CD4-positive, CD25-positive, alpha-beta regulatory T cell (primary cell): ENCODE measurements at regions not wholly inside any gene's neighbourhood (a gene's known extent, or its start where the extent isn't known, plus 50 kb on each side); places are given as distances from the start of the nearest gene placed in this dataset.

Experiments used
- ATAC-seq, 2 donors: fragments of 150-1000 bp; cut with Tn5 transposase; one replicate each; pipeline ENCODE4 v1.10.0; 2021; ENCODE audit warnings: low read depth in 2 of 2, moderate number of reproducible peaks in 2 of 2, moderate library complexity in 1 of 2
- DNase-seq, 3 donors: peaks; one replicate each; pipeline versions ENCODE4 v3.0.0 to v3.0.0-alpha.2; 2012 to 2022; ENCODE audit warnings: mixed read lengths in 1 of 3
- H3K27ac ChIP-seq: one replicate; pipeline ENCODE4 v1.7.0; 2013; ENCODE audit warnings: mild to moderate bottlenecking, low read length; ENCODE audit not compliant: insufficient read depth, poor library complexity, severe bottlenecking
- H3K27me3 ChIP-seq: one replicate; pipeline ENCODE4 v1.7.0; 2013; ENCODE audit warnings: low read length; ENCODE audit not compliant: control insufficient read depth, insufficient read depth
- H3K36me3 ChIP-seq: one replicate; pipeline ENCODE4 v1.7.0; 2013; ENCODE audit warnings: mild to moderate bottlenecking, low read length, moderate library complexity; ENCODE audit not compliant: control insufficient read depth, insufficient read depth
- H3K4me1 ChIP-seq: 2 replicates; pipeline ENCODE4 v1.7.0; 2013; ENCODE audit warnings: mild to moderate bottlenecking, low read length; ENCODE audit not compliant: insufficient read depth, control insufficient read depth, poor library complexity, severe bottlenecking
- H3K4me3 ChIP-seq: one replicate; pipeline ENCODE4 v1.7.0; 2013; ENCODE audit warnings: low read depth, mild to moderate bottlenecking, low read length, moderate library complexity
- H3K9me3 ChIP-seq, 2 experiments: 1 replicate in 1 of 2; 2 replicates in 1 of 2; pipeline ENCODE4 v1.7.0; 2013; ENCODE audit warnings: low read length in 2 of 2, mild to moderate bottlenecking in 1 of 2, moderate library complexity in 1 of 2; ENCODE audit not compliant: control insufficient read depth in 2 of 2
- H3K27ac Mint-ChIP-seq, 3 donors: one replicate each; pipeline ENCODE4 v1.8.0; 2020 to 2022; ENCODE audit warnings: mild to moderate bottlenecking in 3 of 3, mixed read lengths in 3 of 3, moderate library complexity in 2 of 3
- H3K27me3 Mint-ChIP-seq: one replicate; pipeline ENCODE4 v1.8.0; 2022; ENCODE audit warnings: mild to moderate bottlenecking, mixed read lengths
- H3K36me3 Mint-ChIP-seq: one replicate; pipeline ENCODE4 v1.8.0; 2020; ENCODE audit warnings: mixed read lengths
- H3K4me1 Mint-ChIP-seq, 4 donors: one replicate each; pipeline ENCODE4 v1.8.0; 2020 to 2022; ENCODE audit warnings: mixed read lengths in 4 of 4, mild to moderate bottlenecking in 1 of 4
- H3K4me3 Mint-ChIP-seq, 4 donors: one replicate each; pipeline ENCODE4 v1.8.0; 2020 to 2022; ENCODE audit warnings: mild to moderate bottlenecking in 4 of 4, mixed read lengths in 4 of 4, moderate library complexity in 3 of 4
- H3K9me3 Mint-ChIP-seq, 7 donors: one replicate each; pipeline ENCODE4 v1.8.0; 2020 to 2022; ENCODE audit warnings: mixed read lengths in 7 of 7, mild to moderate bottlenecking in 3 of 7, moderate library complexity in 2 of 7

DNA sequence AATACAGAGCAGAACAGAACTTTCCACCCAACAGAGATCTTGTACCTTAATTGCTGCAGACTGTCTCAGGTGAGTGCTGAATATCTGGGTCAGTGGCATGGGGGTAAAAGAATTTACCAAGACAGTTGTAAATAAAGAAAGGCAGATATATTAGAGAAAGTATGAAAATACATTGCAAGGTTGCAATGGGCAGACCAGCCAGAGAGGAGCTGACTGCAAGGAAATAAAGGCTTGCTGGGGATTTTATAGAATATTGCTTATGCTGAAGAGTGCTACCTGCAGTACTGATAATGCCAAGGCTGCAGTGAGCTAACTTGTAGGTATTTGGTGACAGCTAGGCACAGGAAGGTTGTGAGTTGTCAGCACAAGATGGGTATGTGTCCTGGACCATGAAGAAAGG is 171.0 kb upstream of the TRIM24 start:
- ATAC-seq (no peak), DNase-seq (no peak)
- peaks cover 0 to 11% (median 2%) of the 10 kb centered on the region in 7 donors for H3K9me3 Mint-ChIP-seq
- no peaks in the 10 kb centered on the region for H3K4me1 Mint-ChIP-seq
- Histone ChIP-seq H3K27ac (no peak overlapping the region), H3K36me3 (no peaks in the 10 kb centered on the region), H3K9me3 (no peaks in the 10 kb centered on the region), H3K4me3 (no peak overlapping the region), H3K27me3 (no peaks in the 10 kb centered on the region), H3K4me1 (no peaks in the 10 kb centered on the region)
- H3K4me3 Mint-ChIP-seq = no peak overlapping the region
- no peaks in the 10 kb centered on the region for H3K27me3 Mint-ChIP-seq
- H3K36me3 Mint-ChIP-seq = no peaks in the 10 kb centered on the region
- H3K27ac Mint-ChIP-seq = no peak overlapping the region

DNA sequence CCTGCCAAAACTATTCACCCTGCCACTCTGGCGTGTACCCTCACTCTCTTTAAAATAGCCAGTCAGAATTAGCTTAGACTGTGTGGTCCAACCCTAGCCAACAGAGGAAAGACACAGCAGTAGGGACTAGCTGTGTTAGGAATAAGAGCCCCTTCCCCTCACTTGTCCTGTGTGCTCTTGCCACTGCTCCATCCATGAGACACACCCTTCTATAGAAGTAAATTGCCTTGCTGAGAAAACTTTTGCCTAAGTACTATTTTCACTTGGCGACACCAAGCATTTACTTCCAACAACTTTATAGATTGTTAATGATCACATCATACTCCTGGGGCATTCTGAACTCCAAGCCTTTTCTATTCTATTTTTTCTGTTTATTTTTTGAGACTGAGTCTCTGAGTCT is 170.2 kb upstream of the TRIM24 start:
- no peak overlapping the region for H3K4me3 ChIP-seq
- no peaks in the 10 kb centered on the region for H3K4me1 Mint-ChIP-seq
- H3K36me3 Mint-ChIP-seq = no peaks in the 10 kb centered on the region
- H3K27me3 ChIP-seq = no peaks in the 10 kb centered on the region
- H3K36me3 ChIP-seq = no peaks in the 10 kb centered on the region
- H3K9me3 Mint-ChIP-seq = peaks cover 0 to 11% (median 2%) of the 10 kb centered on the region in 7 donors
- no peak overlapping the region for H3K4me3 Mint-ChIP-seq
- H3K4me1 ChIP-seq = no peaks in the 10 kb centered on the region
- ATAC-seq (no peak), DNase-seq (no peak)
- no peak overlapping the region for H3K27ac ChIP-seq
- no peak overlapping the region for H3K27ac Mint-ChIP-seq
- no peaks in the 10 kb centered on the region for H3K27me3 Mint-ChIP-seq
- H3K9me3 ChIP-seq = no peaks in the 10 kb centered on the region

DNA sequence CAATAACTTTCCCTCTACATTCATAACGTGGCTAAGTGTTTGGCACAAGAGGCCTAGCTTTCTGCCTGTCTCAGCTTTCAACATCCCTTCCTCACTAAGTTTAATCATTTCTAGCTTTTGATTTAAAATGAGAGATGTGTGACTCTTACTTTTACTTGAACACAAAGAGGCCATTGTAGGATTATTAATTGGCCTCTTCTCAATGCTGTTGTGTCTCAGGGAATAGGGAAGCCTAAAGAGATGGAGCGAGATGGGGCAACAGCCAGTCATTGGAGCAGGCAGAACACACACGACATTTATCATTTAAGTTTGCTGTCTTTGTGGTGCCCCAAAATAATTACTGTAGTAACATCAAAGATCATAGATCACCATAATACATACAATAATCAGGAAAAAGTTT is 167.1 kb upstream of the TRIM24 start:
- no peak overlapping the region for H3K27ac ChIP-seq
- no peak for ATAC-seq
- H3K36me3 ChIP-seq = no peaks in the 10 kb centered on the region
- no peak for DNase-seq
- no peaks in the 10 kb centered on the region for H3K9me3 ChIP-seq
- no peaks in the 10 kb centered on the region for H3K4me1 ChIP-seq
- Mint-ChIP-seq H3K4me1 (no peaks in the 10 kb centered on the region), H3K36me3 (no peaks in the 10 kb centered on the region), H3K27me3 (peaks cover 7% of the 10 kb centered on the region), H3K4me3 (no peak overlapping the region), H3K9me3 (peaks cover 0 to 11% (median 2%) of the 10 kb centered on the region in 7 donors), H3K27ac (no peak overlapping the region)
- no peak overlapping the region for H3K4me3 ChIP-seq
- no peaks in the 10 kb centered on the region for H3K27me3 ChIP-seq

DNA sequence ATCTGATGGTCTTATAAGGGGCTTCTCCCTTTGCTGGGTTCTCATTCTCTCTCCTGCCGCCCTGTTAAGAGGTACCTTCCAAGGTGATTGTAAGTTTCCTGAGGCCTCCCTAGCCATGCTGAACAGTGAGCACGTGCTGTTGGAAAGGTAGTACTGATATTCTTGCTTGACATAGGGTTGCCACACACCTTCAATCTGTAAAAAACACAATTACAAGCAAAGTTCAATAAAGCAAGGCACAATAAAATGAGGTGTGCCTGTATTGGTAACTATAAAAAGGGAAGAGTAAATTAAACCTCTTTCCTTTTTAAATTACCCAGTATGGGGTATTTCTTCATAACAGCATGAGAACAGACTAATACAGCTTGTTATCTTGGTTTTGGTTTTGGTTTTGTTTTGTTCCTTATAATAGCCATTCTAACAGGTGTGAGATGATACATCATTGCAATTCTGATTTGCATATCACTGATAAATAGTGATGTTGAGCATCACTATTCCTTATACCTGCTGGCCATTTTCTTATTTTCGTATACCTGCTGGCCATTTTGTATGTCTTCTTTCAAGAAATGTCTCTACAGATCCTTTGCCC is 164.9 kb upstream of the TRIM24 start:
- H3K4me1 Mint-ChIP-seq = no peaks in the 10 kb centered on the region
- Histone ChIP-seq H3K4me1 (no peaks in the 10 kb centered on the region), H3K27ac (no peak overlapping the region), H3K27me3 (no peaks in the 10 kb centered on the region), H3K36me3 (no peaks in the 10 kb centered on the region), H3K4me3 (no peak overlapping the region), H3K9me3 (no peaks in the 10 kb centered on the region)
- H3K9me3 Mint-ChIP-seq = peaks cover 0 to 7% (median 2%) of the 10 kb centered on the region in 7 donors
- H3K27me3 Mint-ChIP-seq = peaks cover 7% of the 10 kb centered on the region
- no peak for DNase-seq
- no peak for ATAC-seq
- peak overlapping the region in 1 of 4 donors; percentile 10 for H3K4me3 Mint-ChIP-seq
- no peak overlapping the region for H3K27ac Mint-ChIP-seq
- no peaks in the 10 kb centered on the region for H3K36me3 Mint-ChIP-seq

DNA sequence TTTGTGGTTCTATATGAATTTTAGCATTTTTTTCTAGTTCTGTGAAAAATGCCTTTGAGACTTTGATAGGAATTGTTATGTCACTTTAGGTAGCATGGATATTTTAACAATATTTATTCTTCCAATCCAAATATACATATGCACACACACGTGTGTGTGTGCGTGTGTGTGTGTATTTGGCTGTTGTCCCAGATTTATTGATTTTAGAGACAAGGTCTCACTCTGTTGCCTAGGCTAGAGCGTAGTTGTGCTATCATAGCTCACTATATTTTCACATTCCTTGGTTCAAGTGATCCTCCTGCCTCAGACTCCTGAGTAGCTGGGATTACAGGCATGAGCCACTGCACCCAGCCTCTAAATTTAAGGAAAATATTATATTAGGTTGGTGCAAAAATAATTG is 162.5 kb upstream of the TRIM24 start:
- H3K27me3 Mint-ChIP-seq = peaks cover 7% of the 10 kb centered on the region
- no peaks in the 10 kb centered on the region for H3K36me3 Mint-ChIP-seq
- Histone ChIP-seq H3K27me3 (no peaks in the 10 kb centered on the region), H3K4me3 (no peak overlapping the region), H3K9me3 (no peaks in the 10 kb centered on the region), H3K36me3 (no peaks in the 10 kb centered on the region), H3K27ac (no peak overlapping the region), H3K4me1 (no peaks in the 10 kb centered on the region)
- H3K4me3 Mint-ChIP-seq = no peak overlapping the region
- no peak overlapping the region for H3K27ac Mint-ChIP-seq
- no peaks in the 10 kb centered on the region for H3K4me1 Mint-ChIP-seq
- DNase-seq (no peak), ATAC-seq (no peak)
- H3K9me3 Mint-ChIP-seq = peaks cover 0 to 5% (median 0%) of the 10 kb centered on the region in 7 donors

DNA sequence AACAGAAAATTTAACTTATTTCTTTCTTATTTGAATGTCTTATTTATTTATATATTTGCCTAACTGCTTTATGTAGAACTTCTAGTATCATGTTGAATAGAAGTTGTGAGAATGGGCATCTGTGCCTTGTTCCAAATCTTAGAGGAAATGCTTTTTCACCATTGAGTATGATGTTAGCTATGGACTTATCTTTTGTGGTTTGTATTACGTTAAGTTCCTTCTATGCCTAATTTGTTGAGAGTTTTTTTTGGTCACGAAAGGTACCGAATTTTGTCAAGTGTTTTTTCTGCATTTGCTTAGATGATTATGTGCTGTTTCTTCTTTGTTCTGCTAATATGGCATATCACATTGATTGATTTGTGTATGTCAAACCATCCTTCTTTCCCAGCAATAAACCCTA is 161.0 kb upstream of the TRIM24 start:
- no peak overlapping the region for H3K27ac Mint-ChIP-seq

DNA sequence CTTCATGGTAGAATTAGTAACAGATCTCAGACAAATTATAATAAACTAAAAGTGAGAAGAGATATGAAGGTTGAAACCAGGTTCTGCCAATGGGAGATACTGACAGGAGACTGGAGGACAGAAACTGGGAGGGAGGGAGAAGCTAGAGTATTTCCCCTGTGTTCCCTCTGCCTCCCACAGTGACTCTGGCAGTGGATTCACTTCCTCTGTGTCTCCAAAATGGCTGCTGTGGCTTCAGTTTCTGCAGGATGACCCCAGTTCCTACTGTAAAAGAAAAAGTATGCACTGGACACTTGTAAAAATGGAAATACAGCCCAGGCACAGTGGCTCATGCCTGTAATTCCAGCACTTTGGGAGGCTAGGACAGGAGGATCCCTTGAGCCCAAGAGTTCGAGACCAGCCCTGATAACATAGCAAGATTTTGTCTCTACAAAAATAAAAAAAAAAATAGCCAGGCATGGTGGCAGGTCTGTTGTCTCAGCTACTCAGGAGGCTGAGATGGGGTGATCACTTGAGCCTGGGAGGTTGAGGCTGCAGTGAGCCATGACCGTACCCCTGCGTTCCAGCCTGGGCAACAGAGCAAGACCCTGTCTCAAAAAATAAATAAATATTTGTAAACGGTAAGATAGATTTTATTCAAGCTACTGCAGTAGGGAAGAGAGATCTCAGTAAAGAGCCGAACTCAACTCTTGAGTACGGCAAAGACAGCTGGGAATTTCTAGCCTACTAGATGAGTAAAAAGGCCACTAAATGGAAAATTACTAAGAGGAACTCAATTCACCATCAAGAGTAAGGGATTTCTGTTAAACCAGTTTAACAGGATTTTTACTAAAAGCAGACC is 156.6 kb upstream of the TRIM24 start:
- Histone ChIP-seq H3K4me1 (no peaks in the 10 kb centered on the region), H3K36me3 (no peaks in the 10 kb centered on the region), H3K4me3 (no peak overlapping the region), H3K27me3 (no peaks in the 10 kb centered on the region), H3K9me3 (no peaks in the 10 kb centered on the region), H3K27ac (no peak overlapping the region)
- H3K4me3 Mint-ChIP-seq = no peak overlapping the region
- peaks cover 0 to 2% (median 0%) of the 10 kb centered on the region in 7 donors for H3K9me3 Mint-ChIP-seq
- no peak overlapping the region for H3K27ac Mint-ChIP-seq
- no peaks in the 10 kb centered on the region for H3K36me3 Mint-ChIP-seq
- no peaks in the 10 kb centered on the region for H3K27me3 Mint-ChIP-seq
- ATAC-seq (no peak), DNase-seq (no peak)
- no peaks in the 10 kb centered on the region for H3K4me1 Mint-ChIP-seq

More for the DNA sequence above, 161.0 kb upstream of the TRIM24 start:
- H3K27ac ChIP-seq = no peak overlapping the region
- Mint-ChIP-seq H3K4me1 (no peaks in the 10 kb centered on the region), H3K9me3 (peaks cover 0 to 5% (median 0%) of the 10 kb centered on the region in 7 donors), H3K4me3 (no peak overlapping the region), H3K36me3 (no peaks in the 10 kb centered on the region), H3K27me3 (peaks cover 7% of the 10 kb centered on the region)
- ATAC-seq (no peak), DNase-seq (no peak)
- no peak overlapping the region for H3K4me3 ChIP-seq
- H3K4me1 ChIP-seq = no peaks in the 10 kb centered on the region
- H3K9me3 ChIP-seq = no peaks in the 10 kb centered on the region
- no peaks in the 10 kb centered on the region for H3K27me3 ChIP-seq
- no peaks in the 10 kb centered on the region for H3K36me3 ChIP-seq

DNA sequence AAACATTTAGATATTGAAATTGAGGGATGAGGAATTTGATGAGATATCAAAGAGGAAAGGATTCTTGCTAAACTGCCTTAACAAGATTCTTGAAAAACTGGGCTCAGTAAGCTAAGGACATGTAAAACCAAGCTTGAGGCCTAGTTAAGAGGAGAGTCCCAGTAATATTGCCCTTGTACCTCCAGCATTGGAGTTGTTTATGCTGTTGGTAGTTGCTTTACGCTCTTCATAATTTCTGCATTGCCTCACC is 156.1 kb upstream of the TRIM24 start:
- no peak for ATAC-seq
- H3K4me1 Mint-ChIP-seq = no peaks in the 10 kb centered on the region
- Histone ChIP-seq H3K4me1 (no peaks in the 10 kb centered on the region), H3K36me3 (no peaks in the 10 kb centered on the region), H3K4me3 (no peak overlapping the region), H3K9me3 (no peaks in the 10 kb centered on the region), H3K27ac (no peak overlapping the region), H3K27me3 (no peaks in the 10 kb centered on the region)
- no peak for DNase-seq
- H3K4me3 Mint-ChIP-seq = no peak overlapping the region
- no peaks in the 10 kb centered on the region for H3K36me3 Mint-ChIP-seq
- peaks cover 0 to 2% (median 0%) of the 10 kb centered on the region in 7 donors for H3K9me3 Mint-ChIP-seq
- H3K27ac Mint-ChIP-seq = no peak overlapping the region
- no peaks in the 10 kb centered on the region for H3K27me3 Mint-ChIP-seq
